Psoas muscle (tissue), 7 donors: ENCODE measurements at regions not wholly inside any gene's neighbourhood (a gene's known extent, or its start where the extent isn't known, plus 50 kb on each side); places are given as distances from the start of the nearest gene placed in this dataset.

Experiments
- ATAC-seq, 4 donors: fragments of 200-7000 bp; cut with Tn5 transposase; one replicate each; pipeline ENCODE4 v1.9.1; 2020; ENCODE audit warnings: moderate library complexity in 3 of 4, mild to moderate bottlenecking in 2 of 4
- DNase-seq, 2 donors: peaks; one replicate each; pipeline ENCODE4 v3.0.0-alpha.2; 2020
- H3K27ac ChIP-seq: fragments of 200-600 bp; one replicate; pipeline ENCODE4 v1.8.0; 2022
- H3K27me3 ChIP-seq, 3 donors: fragments of 200-600 bp in 1 of 3; one replicate each; pipeline versions ENCODE4 v1.6.1 to v1.8.0; 2013 to 2022; ENCODE audit warnings: low read length in 2 of 3, mild to moderate bottlenecking in 2 of 3, moderate library complexity in 1 of 3; ENCODE audit not compliant: insufficient read depth in 3 of 3
- H3K36me3 ChIP-seq, 2 donors: fragments of 200-600 bp in 1 of 2; one replicate each; pipeline versions ENCODE4 v1.6.1 to v1.8.0; 2013 to 2022; ENCODE audit warnings: low read depth in 1 of 2, mild to moderate bottlenecking in 1 of 2, moderate library complexity in 1 of 2; ENCODE audit not compliant: insufficient read depth in 1 of 2
- H3K4me1 ChIP-seq: fragments of 200-600 bp; one replicate; pipeline ENCODE4 v1.8.0; 2022
- H3K4me3 ChIP-seq: fragments of 200-600 bp; one replicate; pipeline ENCODE4 v1.8.0; 2022; ENCODE audit warnings: mild to moderate bottlenecking
- H3K9me3 ChIP-seq: fragments of 200-600 bp; one replicate; pipeline ENCODE4 v1.8.0; 2022
- WGBS, 3 donors: extraction: QIAGEN DNeasy Blood & Tissue Kit; methylation state at CpG; one replicate each; pipeline versions ENCODE4 v1.1.6 to v1.1.7; 2013; 5-methylcytosine and 5-hydroxymethylcytosine counted together
- intact Hi-C, 2 donors: fragments of 100-400 bp; cut with DNase I; formaldehyde crosslinking; loops; one replicate each; pipeline versions ENCODE4 v1.11.0 to v1.14.2; 2022
- TF ChIP-seq, protein P1 (sequence below): fragments of 200-600 bp; IDR thresholded peaks from one replicate; pipeline ENCODE4 v1.8.0; 2022; ENCODE audit warnings: antibody characterized with exemption
- donor health status: healthy with polysubstance abuse.
- donor health status: DM: no; HTN: no; CAD: no; lungs with moderate emphysema.
- donor health status: Bipolar disorder and iron deficiency.
- donor health status: healthy.
- donor health status: DM: yes; HTN: yes; CAD: no.
- donor health status: DM: no; HTN: no; CAD: no.
- donor health status: DM: yes; HTN: yes; CAD: no.

DNA sequence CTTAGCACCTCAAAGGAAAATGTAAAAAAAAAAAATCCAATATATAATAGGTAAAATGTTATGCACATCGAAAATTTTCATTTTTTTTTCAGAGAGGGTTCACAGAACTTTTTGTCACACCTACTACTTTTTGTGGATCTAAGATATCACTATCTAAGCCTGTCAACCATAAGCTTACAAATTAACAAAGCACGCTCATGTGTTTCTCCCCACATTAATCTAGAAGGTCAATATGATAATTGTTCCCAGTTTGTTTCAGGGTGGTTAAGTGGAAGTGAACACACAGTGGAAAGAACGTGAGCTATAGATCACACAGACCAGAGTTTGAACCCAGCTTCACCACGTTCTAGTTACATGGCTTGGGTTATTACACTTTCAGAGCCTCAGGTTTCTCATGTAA is 78.6 kb upstream of the ROBO2 start:
- TF ChIP-seq, protein P1, sequence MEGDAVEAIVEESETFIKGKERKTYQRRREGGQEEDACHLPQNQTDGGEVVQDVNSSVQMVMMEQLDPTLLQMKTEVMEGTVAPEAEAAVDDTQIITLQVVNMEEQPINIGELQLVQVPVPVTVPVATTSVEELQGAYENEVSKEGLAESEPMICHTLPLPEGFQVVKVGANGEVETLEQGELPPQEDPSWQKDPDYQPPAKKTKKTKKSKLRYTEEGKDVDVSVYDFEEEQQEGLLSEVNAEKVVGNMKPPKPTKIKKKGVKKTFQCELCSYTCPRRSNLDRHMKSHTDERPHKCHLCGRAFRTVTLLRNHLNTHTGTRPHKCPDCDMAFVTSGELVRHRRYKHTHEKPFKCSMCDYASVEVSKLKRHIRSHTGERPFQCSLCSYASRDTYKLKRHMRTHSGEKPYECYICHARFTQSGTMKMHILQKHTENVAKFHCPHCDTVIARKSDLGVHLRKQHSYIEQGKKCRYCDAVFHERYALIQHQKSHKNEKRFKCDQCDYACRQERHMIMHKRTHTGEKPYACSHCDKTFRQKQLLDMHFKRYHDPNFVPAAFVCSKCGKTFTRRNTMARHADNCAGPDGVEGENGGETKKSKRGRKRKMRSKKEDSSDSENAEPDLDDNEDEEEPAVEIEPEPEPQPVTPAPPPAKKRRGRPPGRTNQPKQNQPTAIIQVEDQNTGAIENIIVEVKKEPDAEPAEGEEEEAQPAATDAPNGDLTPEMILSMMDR = no peak
- ATAC-seq (no peak), DNase-seq (no peak)
- intact Hi-C loops = no loop called here
- H3K9me3 ChIP-seq = no peaks in the 10 kb centered on the region
- H3K4me1 ChIP-seq = no peaks in the 10 kb centered on the region
- WGBS, 3 donors = 77 to 81% (median 81%) methylated on average over 4 of the region's 4 CpGs
- no peak overlapping the region for H3K4me3 ChIP-seq
- H3K27ac ChIP-seq = no peak overlapping the region
- no peaks in the 10 kb centered on the region for H3K27me3 ChIP-seq
- no peaks in the 10 kb centered on the region for H3K36me3 ChIP-seq

DNA sequence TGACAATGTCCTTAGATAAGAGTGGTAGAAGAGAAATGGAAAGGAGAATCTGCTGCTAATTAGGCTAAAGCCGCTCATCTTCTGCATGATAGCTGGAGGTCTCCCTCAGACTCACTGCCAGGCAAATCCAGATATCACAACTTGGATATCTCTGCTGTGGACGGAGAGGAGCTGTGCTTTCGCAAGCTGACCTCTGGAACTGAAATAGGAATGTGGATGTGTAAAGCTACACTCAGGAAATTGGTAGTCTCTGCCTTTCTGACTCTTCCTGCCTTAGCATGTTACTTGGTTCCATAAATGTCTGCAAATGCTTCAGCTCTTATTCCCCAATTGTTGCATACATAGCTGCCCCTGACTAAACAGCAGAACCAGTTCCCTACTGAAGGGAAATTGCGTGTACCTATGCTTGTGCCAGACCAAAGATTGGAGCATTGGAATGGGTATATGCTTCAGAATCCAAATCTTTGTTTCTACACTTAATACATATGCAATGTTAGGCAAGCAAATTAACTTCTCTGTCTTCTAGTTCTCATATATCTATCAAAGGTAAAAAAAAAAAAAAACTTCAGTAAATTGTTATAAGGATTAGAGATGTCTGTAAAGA is 74.7 kb upstream of the ROBO2 start:
- H3K9me3 ChIP-seq = no peaks in the 10 kb centered on the region
- H3K27ac ChIP-seq = no peak overlapping the region
- H3K4me1 ChIP-seq = no peaks in the 10 kb centered on the region
- H3K36me3 ChIP-seq = no peaks in the 10 kb centered on the region
- WGBS, 3 donors = 71 to 76% (median 74%) methylated on average over 4 of the region's 4 CpGs
- intact Hi-C loops = no loop called here
- TF ChIP-seq, protein P1 = no peak
- ATAC-seq = no peak
- no peaks in the 10 kb centered on the region for H3K27me3 ChIP-seq
- no peak overlapping the region for H3K4me3 ChIP-seq
- DNase-seq = no peak

DNA sequence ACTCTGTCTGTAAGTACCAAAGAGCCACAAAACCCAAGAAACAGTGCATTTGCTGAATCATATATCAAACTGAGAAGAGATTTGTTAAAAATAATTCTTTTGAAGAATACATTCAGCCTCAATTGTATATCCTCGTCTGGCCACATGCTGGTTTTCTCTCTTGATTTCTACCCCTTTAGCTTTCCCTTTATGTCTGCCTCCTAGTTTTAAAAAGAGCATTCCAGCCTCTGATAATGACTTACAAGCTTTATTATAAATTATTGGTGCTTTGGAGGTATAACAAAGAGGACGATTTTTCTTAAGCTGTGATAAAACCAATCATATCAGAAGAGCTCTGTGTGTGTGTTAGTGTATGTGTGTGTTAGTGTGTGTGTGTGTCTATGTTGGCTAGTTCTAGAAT is 70.4 kb upstream of the ROBO2 start:
- no peak overlapping the region for H3K27ac ChIP-seq
- H3K27me3 ChIP-seq = no peaks in the 10 kb centered on the region
- no peaks in the 10 kb centered on the region for H3K4me1 ChIP-seq
- no peak for ATAC-seq
- H3K9me3 ChIP-seq = no peaks in the 10 kb centered on the region
- TF ChIP-seq, protein P1 = no peak
- DNase-seq = no peak
- 48 to 55% (median 50%) methylated on average over 2 of the region's 2 CpGs for WGBS, 3 donors
- H3K4me3 ChIP-seq = no peak overlapping the region
- intact Hi-C loops = no loop called here
- no peaks in the 10 kb centered on the region for H3K36me3 ChIP-seq

DNA sequence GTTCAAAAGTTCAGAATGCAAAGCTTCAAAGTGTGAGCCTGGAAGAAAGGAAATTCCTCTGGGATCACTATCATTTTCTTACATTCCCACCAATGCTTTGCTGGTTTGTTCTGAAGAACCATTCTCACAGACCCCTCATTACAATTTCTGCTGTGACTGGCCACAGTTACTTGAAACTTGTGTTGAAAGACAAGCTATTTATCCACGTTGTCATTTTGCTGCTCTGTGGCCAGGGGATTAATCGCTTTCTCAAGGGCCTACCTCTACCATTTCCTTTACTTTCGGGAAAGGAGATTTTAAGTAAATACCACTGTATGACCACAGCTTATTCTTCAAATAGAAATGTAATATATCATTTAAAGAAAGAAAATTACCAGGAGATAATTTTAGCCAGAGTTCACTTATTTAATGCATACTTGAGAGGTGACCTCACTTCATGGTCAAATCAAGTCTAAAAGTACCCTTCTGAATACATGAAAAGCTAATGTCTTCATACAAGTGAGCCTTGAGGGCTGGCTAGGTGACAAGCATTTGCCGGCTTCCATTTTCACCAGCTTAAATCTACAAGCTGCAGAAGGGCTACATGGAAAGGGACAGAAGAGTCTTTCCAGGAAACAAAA is 69.8 kb upstream of the ROBO2 start:
- DNase-seq = no peak
- TF ChIP-seq, protein P1 = no peak
- Histone ChIP-seq H3K9me3 (no peaks in the 10 kb centered on the region), H3K4me1 (no peaks in the 10 kb centered on the region), H3K4me3 (no peak overlapping the region), H3K27ac (no peak overlapping the region), H3K27me3 (no peaks in the 10 kb centered on the region), H3K36me3 (no peaks in the 10 kb centered on the region)
- WGBS, 3 donors = 37 to 47% (median 45%) methylated on average over 4 of the region's 4 CpGs
- ATAC-seq = no peak
- intact Hi-C loops = no loop called here
